DMS114 treated with DMSO at 0.1 percent for 48 hours (cell line): ENCODE measurements at regions not wholly inside any gene's neighbourhood (a gene's known extent, or its start where the extent isn't known, plus 50 kb on each side); places are given as distances from the start of the nearest gene placed in this dataset.
"Not testable (repeated sequence)": the region's sequence is repeated elsewhere in the genome, so short reads cannot be mapped to it uniquely, and the experiment has no call there.

Source experiments
- DNase-seq: peaks from one replicate; lab custom pipeline; 2025; ENCODE audit not compliant: unreplicated experiment; lab: John Stamatoyannopoulos, UW

- no peak for DNase-seq
Observed at GRCh38 chr2:228535396-228535795, 353.9 kb upstream of the SPHKAP start.

GRCh38 chr2:228533156-228533555, 351.7 kb upstream of the SPHKAP start:
- no peak for DNase-seq

- no peak for DNase-seq
Observed at GRCh38 chr2:228532233-228532632, 350.7 kb upstream of the SPHKAP start.

GRCh38 chr2:228527197-228527881, 345.9 kb upstream of the SPHKAP start:
- DNase-seq: no peak

- no peak for DNase-seq
Observed at GRCh38 chr2:228526687-228527086, 345.2 kb upstream of the SPHKAP start.

GRCh38 chr2:228522977-228523376, 341.5 kb upstream of the SPHKAP start:
- no peak for DNase-seq

GRCh38 chr2:228522276-228522675, 340.8 kb upstream of the SPHKAP start:
- DNase-seq: no peak

- no peak for DNase-seq
Observed at GRCh38 chr2:228519561-228519960, 338.1 kb upstream of the SPHKAP start.

- DNase-seq: no peak
Observed at GRCh38 chr2:228516019-228516418, 334.5 kb upstream of the SPHKAP start.

- not testable (repeated sequence) for DNase-seq
Observed at GRCh38 chr2:228513480-228513879, 332.0 kb upstream of the SPHKAP start.

- no peak for DNase-seq
Observed at GRCh38 chr2:228509021-228509420, 327.5 kb upstream of the SPHKAP start.

- DNase-seq: no peak
Observed at GRCh38 chr2:228507870-228508269, 326.4 kb upstream of the SPHKAP start.

- no peak for DNase-seq
Observed at GRCh38 chr2:228507231-228507824, 325.8 kb upstream of the SPHKAP start.

- DNase-seq: no peak
Observed at GRCh38 chr2:228503731-228504130, 322.2 kb upstream of the SPHKAP start.

- DNase-seq: no peak
Observed at GRCh38 chr2:228493852-228494251, 312.4 kb upstream of the SPHKAP start.

- DNase-seq: no peak
Observed at GRCh38 chr2:228479014-228479413, 297.5 kb upstream of the SPHKAP start.

GRCh38 chr2:228474466-228474865, 293.0 kb upstream of the SPHKAP start:
- no peak for DNase-seq

GRCh38 chr2:228469721-228470120, 288.2 kb upstream of the SPHKAP start:
- no peak for DNase-seq

GRCh38 chr2:228466851-228467250, 285.4 kb upstream of the SPHKAP start:
- no peak for DNase-seq

GRCh38 chr2:228465408-228465807, 283.9 kb upstream of the SPHKAP start:
- no peak for DNase-seq

GRCh38 chr2:228458364-228458763, 276.9 kb upstream of the SPHKAP start:
- DNase-seq: no peak

GRCh38 chr2:228447266-228447915, 265.9 kb upstream of the SPHKAP start:
- no peak for DNase-seq
